Mesenchymal stem cell (in vitro differentiated cells and primary cell): ENCODE measurements at regions not wholly inside any gene's neighbourhood (a gene's known extent, or its start where the extent isn't known, plus 50 kb on each side); places are given as distances from the start of the nearest gene placed in this dataset.

Experiments
- DNase-seq: peaks from one replicate; pipeline ENCODE4 v3.0.0-alpha.2; 2013
- H2AFZ ChIP-seq: one replicate; pipeline ENCODE4 v1.6.1; 2013; ENCODE audit warnings: low read depth, mild to moderate bottlenecking, control low read depth, inconsistent platforms, low read length, moderate library complexity
- H2AK5ac ChIP-seq: 2 replicates; pipeline ENCODE4 v1.6.1; 2013; ENCODE audit warnings: low read length, moderate library complexity, mild to moderate bottlenecking, inconsistent platforms; ENCODE audit not compliant: severe bottlenecking
- H2BK120ac ChIP-seq: one replicate; pipeline ENCODE4 v1.6.1; 2013; ENCODE audit warnings: low read depth, mild to moderate bottlenecking, inconsistent platforms, low read length, moderate library complexity
- H2BK12ac ChIP-seq, 2 experiments: one replicate each; pipeline ENCODE4 v1.6.1; 2013; ENCODE audit warnings: inconsistent platforms in 2 of 2, low read length in 2 of 2, mild to moderate bottlenecking in 2 of 2, moderate library complexity in 2 of 2, control low read depth in 1 of 2
- H2BK15ac ChIP-seq: one replicate; pipeline ENCODE4 v1.6.1; 2013; ENCODE audit warnings: mild to moderate bottlenecking, low read depth, inconsistent platforms; ENCODE audit not compliant: poor library complexity, severe bottlenecking
- H2BK5ac ChIP-seq: 2 replicates; pipeline ENCODE4 v1.6.1; 2013; ENCODE audit warnings: low read depth, mild to moderate bottlenecking, low read length, control low read depth, inconsistent platforms; ENCODE audit not compliant: poor library complexity, severe bottlenecking
- H3K14ac ChIP-seq, 2 experiments: one replicate each; pipeline ENCODE4 v1.6.1; 2013; ENCODE audit warnings: inconsistent platforms in 2 of 2, low read length in 2 of 2, control low read depth in 1 of 2, mild to moderate bottlenecking in 1 of 2, moderate library complexity in 1 of 2
- H3K18ac ChIP-seq, 2 experiments: one replicate each; pipeline ENCODE4 v1.6.1; 2013; ENCODE audit warnings: inconsistent platforms in 2 of 2, low read length in 2 of 2, control low read depth in 1 of 2, low read depth in 1 of 2, mild to moderate bottlenecking in 1 of 2
- H3K23ac ChIP-seq, 2 experiments: one replicate each; pipeline ENCODE4 v1.6.1; 2013; ENCODE audit warnings: inconsistent platforms in 2 of 2, low read length in 2 of 2, mild to moderate bottlenecking in 2 of 2, moderate library complexity in 2 of 2, control low read depth in 1 of 2
- H3K27ac ChIP-seq: 2 replicates; pipeline ENCODE4 v1.5.1; 2013; ENCODE audit warnings: mild to moderate bottlenecking, moderate library complexity, low read length, control low read depth, inconsistent platforms; ENCODE audit not compliant: poor library complexity, severe bottlenecking
- H3K27me3 ChIP-seq, 2 experiments: 2 replicates each; pipeline versions ENCODE4 v1.6.1 to v1.7.0; 2013; ENCODE audit warnings: low read length in 2 of 2, mild to moderate bottlenecking in 2 of 2, moderate library complexity in 2 of 2, control low read depth in 1 of 2, inconsistent platforms in 1 of 2; ENCODE audit not compliant: control insufficient read depth in 1 of 2, insufficient read depth in 1 of 2
- H3K36me3 ChIP-seq, 2 experiments: 2 replicates each; pipeline versions ENCODE4 v1.6.1 to v1.7.0; 2013; ENCODE audit warnings: low read length in 2 of 2, control low read depth in 1 of 2, inconsistent platforms in 1 of 2, low read depth in 1 of 2, mild to moderate bottlenecking in 1 of 2; ENCODE audit not compliant: insufficient read depth in 2 of 2, control insufficient read depth in 1 of 2
- H3K4ac ChIP-seq, 2 experiments: one replicate each; pipeline ENCODE4 v1.6.1; 2013; ENCODE audit warnings: inconsistent platforms in 2 of 2, low read length in 2 of 2, mild to moderate bottlenecking in 2 of 2, moderate library complexity in 2 of 2, control low read depth in 1 of 2, low read depth in 1 of 2
- H3K4me1 ChIP-seq: 2 replicates; pipeline ENCODE4 v1.6.1; 2013; ENCODE audit warnings: low read depth, low read length, control low read depth; ENCODE audit not compliant: control insufficient read depth, insufficient read depth
- H3K4me2 ChIP-seq: 2 replicates; pipeline ENCODE4 v1.6.1; 2013; ENCODE audit warnings: low read length, mild to moderate bottlenecking, inconsistent platforms; ENCODE audit not compliant: poor library complexity, severe bottlenecking
- H3K4me3 ChIP-seq, 2 experiments: 2 replicates each; pipeline versions ENCODE4 v1.5.1 to v1.7.0; 2013; ENCODE audit warnings: low read length in 2 of 2, mild to moderate bottlenecking in 2 of 2, control low read depth in 1 of 2, low read depth in 1 of 2; ENCODE audit not compliant: insufficient read depth in 1 of 2
- H3K79me1 ChIP-seq: replicated peaks from 2 replicates; pipeline ENCODE4 v1.6.1; 2013; ENCODE audit warnings: mild to moderate bottlenecking, control low read depth, low read length, inconsistent platforms; ENCODE audit not compliant: poor library complexity, severe bottlenecking
- H3K9ac ChIP-seq: 2 replicates; pipeline ENCODE4 v1.7.0; 2013; ENCODE audit warnings: mild to moderate bottlenecking, low read length, moderate library complexity
- H3K9me3 ChIP-seq: 2 replicates; pipeline ENCODE4 v1.7.0; 2013; ENCODE audit warnings: mild to moderate bottlenecking, low read length; ENCODE audit not compliant: control insufficient read depth
- H4K8ac ChIP-seq: one replicate; pipeline ENCODE4 v1.6.1; 2013; ENCODE audit warnings: inconsistent platforms, mild to moderate bottlenecking, low read length, moderate library complexity
- H4K91ac ChIP-seq: one replicate; pipeline ENCODE4 v1.6.1; 2013; ENCODE audit warnings: mild to moderate bottlenecking, low read length, inconsistent platforms
- WGBS: methylation state at CpG from one replicate; pipeline ENCODE4 v1.1.7; 2013; ENCODE audit warnings: mixed read lengths; 5-methylcytosine and 5-hydroxymethylcytosine counted together

- H3K4ac ChIP-seq: no peak overlapping the region
- no peak overlapping the region for H2AFZ ChIP-seq
- H3K4me2 ChIP-seq: no peak overlapping the region
- no peak overlapping the region for H3K18ac ChIP-seq
- H3K4me1 ChIP-seq: no peaks in the 10 kb centered on the region
- DNase-seq: no peak
- no peak overlapping the region for H4K8ac ChIP-seq
- no peak overlapping the region for H2BK15ac ChIP-seq
- H3K36me3 ChIP-seq: no peaks in the 10 kb centered on the region
- 86% methylated on average over 2 of the region's 2 CpGs for WGBS
- no peak overlapping the region for H2AK5ac ChIP-seq
- no peak overlapping the region for H3K4me3 ChIP-seq
- H3K9me3 ChIP-seq: peaks cover 2% of the 10 kb centered on the region
- H3K27me3 ChIP-seq: no peaks in the 10 kb centered on the region
- H3K23ac ChIP-seq: no peak overlapping the region
- H2BK5ac ChIP-seq: no peak overlapping the region
- H3K14ac ChIP-seq: no peak overlapping the region
- no peak overlapping the region for H4K91ac ChIP-seq
- H3K9ac ChIP-seq: no peak overlapping the region
- no peak overlapping the region for H2BK120ac ChIP-seq
- no peaks in the 10 kb centered on the region for H3K79me1 ChIP-seq
- no peak overlapping the region for H3K27ac ChIP-seq
- H2BK12ac ChIP-seq: no peak overlapping the region
These were observed 419.0 kb upstream of the TMPO start for GRCh38 chr12:98096436-98096835.

- 19% methylated on average over 7 of the region's 7 CpGs for WGBS
- no peak overlapping the region for H2AK5ac ChIP-seq
- no peak overlapping the region for H2BK5ac ChIP-seq
- no peak for DNase-seq
- H3K36me3 ChIP-seq: no peaks in the 10 kb centered on the region
- H2BK120ac ChIP-seq: no peak overlapping the region
- peaks cover 0 to 6% of the 10 kb centered on the region in 2 experiments for H3K27me3 ChIP-seq
- no peak overlapping the region for H3K23ac ChIP-seq
- no peak overlapping the region for H2AFZ ChIP-seq
- H3K4ac ChIP-seq: no peak overlapping the region
- no peak overlapping the region for H3K4me2 ChIP-seq
- H3K14ac ChIP-seq: no peak overlapping the region
- H2BK12ac ChIP-seq: no peak overlapping the region
- H3K4me3 ChIP-seq: no peak overlapping the region
- no peak overlapping the region for H3K9ac ChIP-seq
- no peak overlapping the region for H3K27ac ChIP-seq
- no peaks in the 10 kb centered on the region for H3K4me1 ChIP-seq
- no peak overlapping the region for H4K91ac ChIP-seq
- H3K79me1 ChIP-seq: no peaks in the 10 kb centered on the region
- no peak overlapping the region for H3K18ac ChIP-seq
- H2BK15ac ChIP-seq: no peak overlapping the region
- no peak overlapping the region for H4K8ac ChIP-seq
- peaks cover 4% of the 10 kb centered on the region for H3K9me3 ChIP-seq
These were observed 409.2 kb upstream of the TMPO start for GRCh38 chr12:98106031-98106683.

GRCh38 chr12:98109266-98109665 lies 406.1 kb upstream of the TMPO start:
- Histone ChIP-seq H2AFZ (no peak overlapping the region), H3K36me3 (no peaks in the 10 kb centered on the region), H2BK120ac (no peak overlapping the region), H3K9me3 (no peaks in the 10 kb centered on the region), H3K27ac (no peak overlapping the region), H3K4ac (no peak overlapping the region), H2AK5ac (no peak overlapping the region), H3K79me1 (no peaks in the 10 kb centered on the region), H2BK12ac (no peak overlapping the region), H3K4me2 (no peak overlapping the region), H3K18ac (no peak overlapping the region), H3K27me3 (peaks cover 0 to 6% of the 10 kb centered on the region in 2 experiments), H4K8ac (no peak overlapping the region), H3K9ac (no peak overlapping the region), H3K4me3 (no peak overlapping the region), H3K14ac (no peak overlapping the region), H2BK5ac (no peak overlapping the region), H4K91ac (no peak overlapping the region), H2BK15ac (no peak overlapping the region), H3K4me1 (no peaks in the 10 kb centered on the region), H3K23ac (no peak overlapping the region)
- no peak for DNase-seq
- WGBS: 78% methylated on average over 2 of the region's 3 CpGs

- Histone ChIP-seq H2AFZ (no peak overlapping the region), H2BK12ac (no peak overlapping the region), H2BK120ac (no peak overlapping the region), H3K4ac (no peak overlapping the region), H3K9ac (no peak overlapping the region), H3K27ac (no peak overlapping the region), H3K79me1 (no peaks in the 10 kb centered on the region), H2BK5ac (no peak overlapping the region), H3K9me3 (no peaks in the 10 kb centered on the region), H2AK5ac (no peak overlapping the region), H3K14ac (no peak overlapping the region), H3K23ac (no peak overlapping the region), H3K18ac (no peak overlapping the region), H4K8ac (no peak overlapping the region), H3K36me3 (no peaks in the 10 kb centered on the region), H3K4me3 (no peak overlapping the region), H3K27me3 (peaks cover 0 to 6% of the 10 kb centered on the region in 2 experiments), H2BK15ac (no peak overlapping the region), H3K4me2 (no peak overlapping the region), H4K91ac (no peak overlapping the region), H3K4me1 (no peaks in the 10 kb centered on the region)
- no peak for DNase-seq
- WGBS: 54% methylated on average over 8 of the region's 8 CpGs
These were observed 404.9 kb upstream of the TMPO start for GRCh38 chr12:98110536-98110935.
